Tibial nerve (tissue), 4 donors: ENCODE measurements at regions not wholly inside any gene's neighbourhood (a gene's known extent, or its start where the extent isn't known, plus 50 kb on each side); places are given as distances from the start of the nearest gene placed in this dataset.

Experiments used
- DNase-seq, 2 donors: peaks; one replicate each; pipeline ENCODE4 v3.0.0-alpha.2; 2019; ENCODE audit warnings: low spot score in 2 of 2
- H3K27ac ChIP-seq, 4 donors: fragments of 200-600 bp; sonication (generic) in 3 of 4; one replicate each; pipeline ENCODE4 v1.5.1; 2017 to 2019; ENCODE audit warnings: mild to moderate bottlenecking in 1 of 4
- H3K27me3 ChIP-seq, 2 donors: fragments of 200-600 bp; sonication (generic) in 1 of 2; one replicate each; pipeline versions ENCODE4 v1.5.1 to v1.6.0; 2017 to 2019
- H3K36me3 ChIP-seq, 3 donors: fragments of 200-600 bp; sonication (generic); one replicate each; pipeline ENCODE4 v1.5.1; 2018 to 2019
- H3K4me1 ChIP-seq, 4 donors: fragments of 200-600 bp; sonication (generic) in 3 of 4; one replicate each; pipeline ENCODE4 v1.5.1; 2017 to 2019
- H3K4me3 ChIP-seq, 4 donors: fragments of 200-600 bp; sonication (generic) in 3 of 4; one replicate each; pipeline ENCODE4 v1.5.1; 2017 to 2019; ENCODE audit warnings: mild to moderate bottlenecking in 1 of 4, moderate library complexity in 1 of 4
- H3K9me3 ChIP-seq, 4 donors: fragments of 200-600 bp; sonication (generic) in 3 of 4; one replicate each; pipeline ENCODE4 v1.5.1; 2017 to 2019
- EP300 ChIP-seq, 2 donors: sonication (generic); formaldehyde crosslinking; IDR thresholded peaks; one replicate each; pipeline ENCODE4 v1.6.1; 2017; ENCODE audit warnings: antibody characterized with exemption in 2 of 2, mild to moderate bottlenecking in 1 of 2
- POLR2A ChIP-seq, 2 donors: fragments of 450-650 bp; IDR thresholded peaks; one replicate each; pipeline ENCODE4 v1.6.1; 2017; ENCODE audit warnings: antibody characterized with exemption in 2 of 2, mild to moderate bottlenecking in 2 of 2, moderate library complexity in 2 of 2
- WGBS, 2 donors: methylation state at CpG; one replicate each; pipeline ENCODE4 v1.1.5; 2018; 5-methylcytosine and 5-hydroxymethylcytosine counted together
- TF ChIP-seq, protein P1 (sequence below), 5 experiments: fragments of 200-600 bp in 3 of 5; fragments of 450-650 bp in 2 of 5; sonication (generic) in 3 of 5; IDR thresholded peaks; one replicate each; pipeline ENCODE4 v1.5.1; 2016 to 2019; ENCODE audit warnings: antibody characterized with exemption in 5 of 5, mild to moderate bottlenecking in 3 of 5, moderate library complexity in 2 of 5

DNA sequence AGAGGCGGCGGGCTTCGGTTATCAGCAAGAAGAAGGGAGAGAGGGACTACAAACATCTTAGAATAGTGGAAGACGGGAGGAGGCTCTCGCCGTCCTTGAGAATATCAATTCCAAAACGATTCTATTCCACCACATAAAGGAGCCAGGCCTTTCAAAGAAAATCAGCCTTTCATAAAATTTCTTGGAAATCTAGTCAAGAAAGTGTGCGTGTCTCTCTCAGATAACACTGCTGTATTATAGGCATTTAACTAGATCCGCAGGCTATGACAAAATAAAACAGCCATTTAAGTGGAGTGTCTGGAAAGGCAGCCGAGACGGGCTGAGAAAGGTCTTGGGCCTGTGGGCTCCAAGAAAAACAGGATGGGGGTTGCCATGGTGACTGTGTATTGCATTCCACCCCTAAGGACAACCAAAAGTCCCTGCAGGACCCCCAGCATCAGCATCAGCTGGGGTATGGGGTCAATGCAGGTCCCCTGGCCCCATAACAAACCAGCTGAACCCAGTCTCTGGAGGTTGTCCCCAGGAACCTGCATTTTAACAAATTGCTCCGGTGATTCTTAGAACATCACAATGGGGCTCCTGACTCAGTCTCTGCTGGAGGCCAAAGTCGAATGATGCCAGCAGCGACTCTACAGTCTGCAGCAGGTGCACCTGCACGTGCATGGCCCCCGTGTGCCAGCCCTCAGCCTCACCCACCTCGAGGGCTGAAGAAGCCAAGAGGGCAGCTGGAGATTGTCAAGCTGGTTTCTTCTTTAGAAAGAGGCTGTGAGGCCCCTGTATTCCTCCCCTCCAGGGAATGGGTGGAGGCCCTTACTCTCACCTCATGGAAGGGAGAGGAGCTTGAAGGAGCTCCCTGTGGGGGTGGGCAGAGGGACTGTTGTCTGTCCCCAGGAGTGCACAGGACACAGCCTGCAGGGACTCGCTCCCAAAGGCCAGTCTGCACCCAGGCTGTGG, 287.4 kb downstream of the NPHP4 start:
- 50 to 63% methylated on average over 18 of the region's 18 CpGs for WGBS, 2 donors
- peaks cover 0 to 5% (median 0%) of the 10 kb centered on the region in 4 donors for H3K9me3 ChIP-seq
- DNase-seq = no peak

DNA sequence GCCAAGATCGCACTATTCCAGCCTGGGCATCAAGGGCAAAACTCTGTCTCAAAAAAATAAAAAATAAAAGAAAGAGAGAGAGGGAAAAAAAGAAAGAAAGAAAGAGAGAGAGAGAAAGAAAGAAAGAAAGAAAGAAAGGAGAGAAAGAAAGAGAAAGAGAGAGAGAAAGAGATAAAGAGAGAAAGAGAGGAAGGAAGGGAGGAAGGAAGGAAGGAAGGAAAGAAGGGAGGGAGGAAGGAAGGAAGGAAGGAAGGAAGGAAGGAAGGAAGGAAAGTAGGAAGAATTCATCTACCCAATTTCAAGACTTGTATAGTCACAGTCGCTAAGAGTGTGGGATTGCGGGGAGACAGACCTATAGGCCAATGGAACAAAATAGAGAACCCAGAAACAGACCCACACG, 290.6 kb downstream of the NPHP4 start:
- TF ChIP-seq POLR2A (IDR thresholded peaks at IDR 0.05) (no peak), EP300 (IDR thresholded peaks at IDR 0.05) (no peak)
- TF ChIP-seq, protein P1, sequence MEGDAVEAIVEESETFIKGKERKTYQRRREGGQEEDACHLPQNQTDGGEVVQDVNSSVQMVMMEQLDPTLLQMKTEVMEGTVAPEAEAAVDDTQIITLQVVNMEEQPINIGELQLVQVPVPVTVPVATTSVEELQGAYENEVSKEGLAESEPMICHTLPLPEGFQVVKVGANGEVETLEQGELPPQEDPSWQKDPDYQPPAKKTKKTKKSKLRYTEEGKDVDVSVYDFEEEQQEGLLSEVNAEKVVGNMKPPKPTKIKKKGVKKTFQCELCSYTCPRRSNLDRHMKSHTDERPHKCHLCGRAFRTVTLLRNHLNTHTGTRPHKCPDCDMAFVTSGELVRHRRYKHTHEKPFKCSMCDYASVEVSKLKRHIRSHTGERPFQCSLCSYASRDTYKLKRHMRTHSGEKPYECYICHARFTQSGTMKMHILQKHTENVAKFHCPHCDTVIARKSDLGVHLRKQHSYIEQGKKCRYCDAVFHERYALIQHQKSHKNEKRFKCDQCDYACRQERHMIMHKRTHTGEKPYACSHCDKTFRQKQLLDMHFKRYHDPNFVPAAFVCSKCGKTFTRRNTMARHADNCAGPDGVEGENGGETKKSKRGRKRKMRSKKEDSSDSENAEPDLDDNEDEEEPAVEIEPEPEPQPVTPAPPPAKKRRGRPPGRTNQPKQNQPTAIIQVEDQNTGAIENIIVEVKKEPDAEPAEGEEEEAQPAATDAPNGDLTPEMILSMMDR (IDR thresholded peaks at IDR 0.05) = no peak
- Histone ChIP-seq H3K36me3 (no peaks in the 10 kb centered on the region), H3K4me3 (no peak overlapping the region), H3K9me3 (peaks cover 0 to 7% (median 0%) of the 10 kb centered on the region in 4 donors), H3K27ac (no peak overlapping the region), H3K4me1 (no peaks in the 10 kb centered on the region), H3K27me3 (no peaks in the 10 kb centered on the region)
- no peak for DNase-seq
- 81 to 84% methylated on average over 4 of the region's 4 CpGs for WGBS, 2 donors

More for the DNA sequence above, 287.4 kb downstream of the NPHP4 start:
- H3K27me3 ChIP-seq = no peaks in the 10 kb centered on the region
- no peak overlapping the region for H3K27ac ChIP-seq
- TF ChIP-seq POLR2A (IDR thresholded peaks at IDR 0.05) (no peak), EP300 (IDR thresholded peaks at IDR 0.05) (no peak)
- TF ChIP-seq, protein P1 (IDR thresholded peaks at IDR 0.05) = no peak
- no peaks in the 10 kb centered on the region for H3K4me1 ChIP-seq
- H3K36me3 ChIP-seq = no peaks in the 10 kb centered on the region
- no peak overlapping the region for H3K4me3 ChIP-seq

DNA sequence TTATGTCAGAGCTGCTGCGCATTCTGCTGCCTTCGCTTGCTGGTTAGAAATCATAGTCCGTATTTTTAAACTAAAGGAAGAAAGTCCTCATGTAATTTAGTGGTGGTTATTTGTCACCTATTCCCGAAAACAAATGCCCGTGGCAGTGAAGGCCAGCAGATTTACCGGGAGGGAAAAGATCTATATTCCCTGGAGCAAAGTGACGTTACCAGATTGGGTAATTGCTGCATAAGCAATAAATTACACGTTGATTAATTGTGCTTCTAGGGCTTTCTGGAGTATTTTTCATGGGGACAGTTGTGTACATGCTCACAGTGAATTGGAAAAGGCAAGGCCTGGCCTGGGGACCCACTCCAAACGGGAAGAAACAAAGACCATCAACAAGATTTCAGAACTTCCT, 298.7 kb downstream of the NPHP4 start:
- Histone ChIP-seq H3K9me3 (no peaks in the 10 kb centered on the region), H3K27ac (no peak overlapping the region), H3K27me3 (no peaks in the 10 kb centered on the region), H3K36me3 (no peaks in the 10 kb centered on the region), H3K4me3 (no peak overlapping the region), H3K4me1 (no peaks in the 10 kb centered on the region)
- WGBS, 2 donors = 55 to 64% methylated on average over 9 of the region's 9 CpGs
- no peak for DNase-seq
- TF ChIP-seq, protein P1 (IDR thresholded peaks at IDR 0.05) = no peak
- no peak for TF ChIP-seq EP300 (IDR thresholded peaks at IDR 0.05)
- no peak for TF ChIP-seq POLR2A (IDR thresholded peaks at IDR 0.05)

DNA sequence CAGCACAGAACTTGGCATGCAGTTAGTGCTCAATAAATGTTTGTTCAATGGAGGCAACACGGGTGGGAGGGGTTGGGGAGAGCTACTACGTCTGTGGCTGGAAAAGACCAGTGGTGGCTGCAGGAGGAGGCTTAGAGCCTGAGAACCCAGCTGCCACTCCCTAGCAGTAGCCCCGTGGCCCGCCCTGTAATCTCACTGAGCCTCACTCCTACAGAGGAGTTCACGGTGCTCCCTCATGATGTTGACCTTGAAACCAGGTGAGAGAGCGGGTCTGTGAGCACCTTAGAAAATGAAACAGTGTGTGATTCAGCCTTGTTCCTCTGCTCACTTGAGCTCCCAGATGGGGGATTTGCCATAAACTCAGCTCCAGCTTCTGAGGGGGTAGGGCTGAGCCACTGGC, 299.6 kb downstream of the NPHP4 start:
- 53 to 55% methylated on average over 6 of the region's 6 CpGs for WGBS, 2 donors
- Histone ChIP-seq H3K27ac (no peak overlapping the region), H3K9me3 (no peaks in the 10 kb centered on the region), H3K36me3 (no peaks in the 10 kb centered on the region), H3K27me3 (no peaks in the 10 kb centered on the region), H3K4me3 (no peak overlapping the region), H3K4me1 (no peaks in the 10 kb centered on the region)
- DNase-seq = no peak
- TF ChIP-seq EP300 (IDR thresholded peaks at IDR 0.05) = no peak
- TF ChIP-seq, protein P1 (IDR thresholded peaks at IDR 0.05) = no peak
- no peak for TF ChIP-seq POLR2A (IDR thresholded peaks at IDR 0.05)

DNA sequence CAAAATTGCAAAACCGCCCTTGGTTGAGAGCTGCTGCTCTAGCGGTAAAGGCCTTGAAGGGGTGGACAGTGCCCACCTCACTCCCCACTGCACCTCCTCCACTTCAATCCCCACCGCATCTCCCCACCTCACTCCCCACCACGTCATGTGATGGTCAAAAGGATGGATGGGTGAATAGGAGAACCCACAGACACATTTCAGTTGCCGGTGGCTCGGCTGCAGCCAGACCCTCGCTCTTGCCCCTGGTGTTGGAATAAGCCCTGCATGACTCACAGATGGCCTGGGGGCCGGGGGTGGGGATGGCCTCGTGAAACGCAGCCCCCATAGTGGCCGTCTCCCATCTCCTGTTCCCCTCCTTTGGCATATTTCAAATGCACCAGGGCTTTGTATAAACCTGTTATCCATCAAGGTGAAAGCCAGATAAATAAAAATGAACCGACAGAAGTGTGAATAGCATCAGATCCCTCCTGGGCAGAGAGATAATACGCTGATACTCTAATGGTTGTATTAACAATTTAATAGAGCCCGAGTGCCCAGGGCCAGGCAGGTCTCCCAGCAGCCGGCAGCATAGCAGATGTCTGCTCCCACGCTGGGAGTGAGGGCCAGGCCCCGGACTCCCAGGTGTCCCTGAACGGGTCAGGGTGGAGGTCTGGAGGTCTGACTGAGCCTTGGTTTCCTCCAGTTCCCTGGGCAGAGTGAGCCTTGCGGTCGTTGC, 300.3 kb downstream of the NPHP4 start:
- no peaks in the 10 kb centered on the region for H3K4me1 ChIP-seq
- H3K36me3 ChIP-seq = no peaks in the 10 kb centered on the region
- no peaks in the 10 kb centered on the region for H3K9me3 ChIP-seq
- no peak for DNase-seq
- 68 to 74% methylated on average over 17 to 19 of the region's 20 CpGs for WGBS, 2 donors
- TF ChIP-seq, protein P1 (IDR thresholded peaks at IDR 0.05) = no peak
- TF ChIP-seq POLR2A (IDR thresholded peaks at IDR 0.05) = no peak
- no peak for TF ChIP-seq EP300 (IDR thresholded peaks at IDR 0.05)
- no peak overlapping the region for H3K4me3 ChIP-seq
- no peak overlapping the region for H3K27ac ChIP-seq
- no peaks in the 10 kb centered on the region for H3K27me3 ChIP-seq
